ENCODE measurements at regions not wholly inside any gene's neighbourhood (a gene's known extent, or its start where the extent isn't known, plus 50 kb on each side); places are given as distances from the start of the nearest gene placed in this dataset.
"Not testable (repeated sequence)": the region's sequence is repeated elsewhere in the genome, so short reads cannot be mapped to it uniquely, and the experiment has no call there.

DNA sequence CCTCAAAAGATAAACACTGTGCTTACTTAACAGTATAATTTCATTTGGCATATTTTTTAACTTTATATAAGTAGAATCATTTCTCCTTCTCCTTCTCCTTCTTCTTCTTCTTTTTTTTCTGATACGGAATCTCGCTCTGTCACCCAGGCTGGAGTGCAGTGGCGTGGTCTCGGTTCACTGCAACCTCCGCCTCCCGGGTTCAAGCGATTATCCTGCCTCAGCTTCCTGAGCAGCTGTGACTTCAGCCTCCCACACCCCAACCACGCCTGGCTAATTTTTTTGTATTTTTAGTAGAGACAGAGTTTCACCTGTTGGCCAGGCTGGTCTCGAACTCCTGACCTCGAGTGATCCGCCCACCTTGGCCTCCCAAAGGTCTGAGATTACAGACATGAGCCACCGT, 94.2 kb upstream of the RANBP3L start:
- TF ChIP-seq POLR2AphosphoS5 (IDR thresholded peaks at IDR 0.05; ENCODE audit: borderline replicate concordance, low read depth, low read length); EZH2 (IDR thresholded peaks at IDR 0.05); FOXP2 (optimal IDR thresholded peaks at IDR 0.05; ENCODE audit: control extremely low read depth, extremely low read length, insufficient read depth): not testable (repeated sequence)
